ENCODE measurements at regions not wholly inside any gene's neighbourhood (a gene's known extent, or its start where the extent isn't known, plus 50 kb on each side); places are given as distances from the start of the nearest gene placed in this dataset.

DNA sequence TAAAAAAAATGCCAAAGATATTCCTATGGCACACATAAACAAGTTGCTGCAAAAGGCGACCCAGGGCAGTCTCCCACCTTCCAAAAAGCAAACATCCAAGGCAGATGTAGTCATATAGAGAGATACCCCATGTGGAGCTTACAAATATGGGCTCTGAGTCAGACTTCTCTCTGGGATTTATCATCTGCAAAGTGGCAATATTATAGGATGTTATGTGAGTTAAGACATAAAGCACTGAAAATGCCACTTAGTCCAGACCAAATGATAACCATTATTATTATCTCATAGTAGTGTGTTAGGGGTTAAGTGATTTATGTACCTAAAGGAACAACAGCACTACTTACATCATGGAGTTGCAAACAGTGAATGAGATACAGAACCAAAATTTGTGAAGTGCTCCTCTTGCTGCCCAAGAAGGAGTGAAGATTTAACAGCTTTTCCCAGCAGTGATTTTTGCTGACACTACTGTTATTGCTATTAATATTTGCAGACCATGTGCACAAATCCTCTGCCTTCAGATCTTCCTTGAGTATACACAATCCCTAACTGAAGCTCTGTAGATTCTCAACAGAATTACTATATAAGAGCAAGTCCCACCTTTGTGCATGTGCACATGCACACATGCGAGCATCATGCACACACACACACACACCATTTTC lies 560.0 kb upstream of the SALL1 start:
- no peak for DNase-seq

DNA sequence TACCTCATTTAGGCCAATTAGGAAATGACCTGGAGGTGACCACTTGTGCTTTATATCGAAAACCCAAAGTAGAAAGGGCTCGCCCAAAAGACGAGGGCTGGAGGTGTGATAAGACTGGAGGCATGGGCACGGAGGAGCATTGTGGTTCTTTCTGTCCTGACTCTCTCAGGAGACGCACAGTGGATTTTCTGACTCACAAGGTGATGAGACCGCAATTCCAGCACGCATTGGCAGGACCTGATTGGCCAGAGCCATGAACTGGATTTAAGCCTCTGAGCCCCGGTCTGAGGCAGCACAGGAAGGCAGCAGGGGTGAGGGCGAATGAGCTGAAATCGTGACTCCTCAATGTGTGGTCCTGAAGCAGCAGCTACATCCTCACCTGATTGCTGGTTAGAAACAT lies 559.1 kb upstream of the SALL1 start:
- DNase-seq, result no peak

DNA sequence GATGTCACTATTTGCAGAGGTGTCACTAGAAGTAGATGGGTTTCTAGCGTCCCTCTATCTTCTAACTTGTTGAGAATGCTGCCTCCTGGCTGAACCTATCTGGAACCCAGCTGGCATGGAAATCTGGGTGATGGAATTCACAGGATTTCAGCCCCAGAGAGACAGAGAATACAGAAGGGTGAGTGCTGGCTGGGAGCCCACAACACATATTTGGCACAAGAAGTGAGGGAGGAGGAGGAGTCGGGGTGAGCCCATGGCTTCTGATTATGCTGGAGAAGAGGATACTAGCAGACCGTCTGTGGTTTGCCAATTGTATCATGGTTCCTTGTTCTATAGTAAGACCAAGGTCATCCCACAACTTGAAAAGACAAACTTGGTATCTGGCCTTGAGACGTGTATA lies 557.8 kb upstream of the SALL1 start:
- no peak for DNase-seq

- DNase-seq, result no peak
Observed at GRCh38 chr16:51707666-51708065, 556.6 kb upstream of the SALL1 start.

- no peak for DNase-seq
Observed at GRCh38 chr16:51705142-51705541, 554.1 kb upstream of the SALL1 start.

DNA sequence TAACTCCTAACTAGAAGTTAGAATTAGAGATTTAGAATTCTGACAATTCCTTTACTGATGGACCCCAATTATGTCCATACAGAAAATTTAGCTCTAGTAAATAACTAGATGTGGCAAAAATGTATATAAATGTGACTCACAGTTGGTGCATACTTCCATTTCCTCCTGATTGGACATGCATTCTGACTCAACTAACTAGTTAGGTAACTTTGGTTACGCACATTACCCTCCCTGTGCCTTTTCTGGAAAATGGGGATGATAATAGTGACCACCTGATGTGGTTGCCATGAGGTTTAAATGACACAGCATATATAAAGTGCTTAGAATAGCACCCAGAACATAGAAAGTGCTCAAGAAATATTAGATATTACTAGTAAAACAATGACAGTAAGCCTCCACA lies 550.0 kb upstream of the SALL1 start:
- no peak for DNase-seq

DNA sequence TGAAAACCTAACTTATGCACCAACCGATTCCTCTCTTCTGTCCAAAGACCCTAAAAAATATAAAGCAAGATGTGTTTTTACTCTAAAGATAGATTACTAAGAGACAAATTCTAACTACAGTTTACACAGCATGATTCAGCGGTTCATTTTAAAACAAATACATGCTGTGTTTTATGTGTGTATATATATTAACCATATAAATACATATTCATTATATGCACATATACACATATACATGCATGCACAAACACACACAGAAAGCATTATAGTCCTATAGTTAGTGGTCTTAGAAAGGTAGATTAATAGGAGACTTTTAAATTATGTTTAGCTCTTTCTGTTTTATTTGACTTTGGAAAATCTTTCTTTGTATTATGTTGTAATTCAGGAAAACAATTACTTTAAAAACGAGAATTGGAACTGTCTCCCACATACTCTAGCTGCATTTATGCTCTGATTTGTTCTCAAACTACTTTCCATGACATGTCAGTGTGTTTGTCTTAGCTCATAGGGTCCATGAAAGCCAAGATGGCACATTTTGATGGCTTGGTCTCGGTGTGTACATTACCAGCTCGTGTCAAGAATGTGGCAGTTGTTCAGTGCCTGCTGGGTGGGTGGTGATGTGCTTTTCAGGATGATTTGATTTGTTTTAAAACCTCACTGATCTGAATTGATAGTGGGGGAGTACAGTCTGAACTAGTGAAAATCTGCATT lies 548.8 kb upstream of the SALL1 start:
- no peak for DNase-seq

DNA sequence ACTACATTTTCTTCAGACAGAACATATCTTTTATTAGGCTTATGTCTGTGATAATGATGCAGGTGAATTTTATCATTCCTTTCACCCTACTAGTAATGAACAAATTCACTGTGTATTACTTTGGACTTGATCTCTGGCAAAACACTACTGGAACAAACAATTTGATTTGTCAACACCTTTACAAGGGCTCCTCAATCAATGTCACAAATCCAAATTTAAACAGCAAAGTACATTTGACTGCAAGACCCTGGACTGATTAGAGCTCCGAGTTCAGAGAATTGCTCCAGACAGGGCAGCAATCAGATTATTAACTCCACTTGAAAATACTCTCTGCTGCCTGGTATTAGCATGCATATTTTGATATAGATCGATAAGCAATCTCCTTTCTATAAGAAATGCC lies 547.6 kb upstream of the SALL1 start:
- DNase-seq, result no peak

DNA sequence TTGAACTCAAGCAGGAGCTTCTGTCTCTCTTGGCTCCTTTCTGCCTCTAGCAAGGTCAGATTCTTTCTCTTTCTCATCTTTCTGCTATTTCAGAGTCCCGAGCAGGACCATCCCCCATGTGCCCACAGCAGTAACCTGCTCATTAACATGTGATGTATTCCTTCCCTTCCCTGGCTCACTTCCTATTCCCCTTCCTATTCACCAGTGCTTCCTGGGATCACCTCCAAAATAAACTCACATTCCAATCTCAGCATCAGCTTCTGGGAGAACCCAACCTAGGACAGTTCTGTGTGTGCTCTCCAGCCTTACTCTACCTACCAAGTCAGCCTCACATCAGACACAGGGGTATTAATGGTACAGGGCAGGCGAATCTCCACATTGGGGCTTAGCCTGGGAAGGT lies 546.4 kb upstream of the SALL1 start:
- DNase-seq, result no peak

DNA sequence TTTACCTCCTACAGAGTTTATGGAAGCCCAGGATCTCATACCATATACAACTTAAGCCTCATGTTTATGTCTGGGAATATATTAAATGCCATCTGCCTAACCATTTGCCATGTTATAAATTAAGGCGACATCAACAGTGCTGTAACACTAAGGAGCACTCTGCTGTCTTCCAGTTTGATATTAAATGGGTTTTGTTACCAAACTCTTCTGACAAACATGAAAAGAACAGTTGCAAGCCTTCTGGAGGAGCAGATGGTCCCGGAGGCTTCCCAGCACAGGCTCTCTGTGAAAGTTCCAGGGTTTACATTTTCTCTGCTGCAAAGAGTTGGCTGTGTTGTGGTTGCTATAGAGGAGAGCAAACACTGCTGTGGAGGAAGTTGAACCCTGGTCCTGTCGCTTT lies 545.3 kb upstream of the SALL1 start:
- DNase-seq, result no peak

- no peak for DNase-seq
Observed at GRCh38 chr16:51691109-51691508, 540.0 kb upstream of the SALL1 start.

GRCh38 chr16:51685498-51685897 lies 534.4 kb upstream of the SALL1 start:
- DNase-seq, result no peak

DNA sequence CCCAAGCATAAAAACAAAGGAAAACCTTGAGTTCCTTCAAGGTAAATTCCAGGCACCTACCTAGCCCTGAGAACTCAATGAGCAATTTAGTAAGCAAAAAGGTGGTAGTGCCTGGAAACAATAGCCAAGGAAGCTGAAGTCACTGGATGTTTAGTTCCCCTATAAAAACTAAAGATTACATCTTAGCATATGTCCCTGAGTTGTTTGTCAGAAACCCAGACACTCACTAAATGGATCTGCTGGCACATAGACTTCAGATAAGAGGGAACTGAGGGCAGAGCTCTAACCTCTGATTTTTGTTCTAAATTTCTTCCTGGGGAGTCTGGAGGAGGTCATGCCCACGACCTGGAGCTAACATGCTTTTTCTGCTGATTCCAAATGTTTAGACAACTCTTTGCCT lies 532.8 kb upstream of the SALL1 start:
- no peak for DNase-seq

GRCh38 chr16:51682905-51683304 lies 531.8 kb upstream of the SALL1 start:
- DNase-seq, result no peak

GRCh38 chr16:51674615-51675014 lies 523.5 kb upstream of the SALL1 start:
- DNase-seq, result no peak

GRCh38 chr16:51670527-51670926 lies 519.5 kb upstream of the SALL1 start:
- DNase-seq, result no peak

DNA sequence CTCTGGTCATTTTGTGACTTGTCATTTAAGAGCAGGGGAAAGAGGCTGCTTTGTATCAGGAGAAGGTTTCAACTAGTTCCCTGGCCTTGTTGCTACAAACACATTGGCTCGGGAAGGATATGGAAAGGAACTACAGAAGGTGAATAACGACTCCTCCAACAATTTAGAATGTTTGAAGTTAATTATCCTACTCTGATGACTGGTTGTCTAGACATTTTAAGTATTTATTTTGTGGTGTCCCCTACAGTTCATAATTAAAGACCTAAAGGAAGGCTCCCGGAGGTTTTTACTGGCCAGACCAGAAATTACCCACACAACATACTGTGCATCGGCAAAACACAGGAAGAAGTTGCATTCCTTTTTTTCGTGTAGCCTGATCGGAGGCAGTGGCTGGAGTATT lies 515.8 kb upstream of the SALL1 start:
- no peak for DNase-seq

GRCh38 chr16:51666074-51666473 lies 515.0 kb upstream of the SALL1 start:
- no peak for DNase-seq

- no peak for DNase-seq
Observed at GRCh38 chr16:51665436-51665998, 514.4 kb upstream of the SALL1 start.

DNA sequence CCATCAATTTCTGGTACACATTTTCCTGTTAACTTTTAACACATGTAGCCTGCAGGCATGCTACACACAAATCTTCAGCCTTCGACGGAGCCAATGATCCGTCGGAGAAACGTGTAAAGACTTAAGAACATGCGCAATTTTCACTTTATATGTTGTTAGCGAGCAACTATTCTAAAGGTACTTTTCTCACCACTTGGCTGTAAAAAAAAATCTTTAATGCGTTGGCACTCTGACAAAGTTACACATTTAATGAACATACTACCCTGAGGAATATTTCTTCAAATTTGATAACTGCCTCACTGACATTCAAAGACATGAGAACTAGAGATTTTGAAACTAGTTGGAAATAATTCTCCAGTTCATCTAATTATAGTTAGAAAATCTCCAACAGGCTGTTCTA lies 507.5 kb upstream of the SALL1 start:
- no peak for DNase-seq

DNA sequence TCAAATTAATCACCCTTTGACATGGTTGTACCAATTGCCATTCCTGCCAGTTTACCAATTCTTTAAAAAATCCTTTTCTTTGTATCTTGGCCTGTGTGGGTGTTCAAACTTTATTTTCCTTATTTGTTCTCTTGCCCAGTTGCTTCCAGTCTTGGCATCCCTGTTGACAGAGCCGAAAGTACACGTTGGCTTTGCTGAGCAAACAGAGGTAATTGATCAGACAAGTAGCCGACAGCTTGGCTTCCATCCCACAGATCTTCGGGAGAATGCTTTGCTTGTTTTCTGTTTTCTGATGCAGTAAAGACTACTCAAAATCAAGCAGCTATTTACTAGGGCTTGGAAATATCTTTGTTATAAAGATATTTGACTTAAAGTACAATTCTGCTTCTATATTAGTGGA lies 506.8 kb upstream of the SALL1 start:
- no peak for DNase-seq

DNA sequence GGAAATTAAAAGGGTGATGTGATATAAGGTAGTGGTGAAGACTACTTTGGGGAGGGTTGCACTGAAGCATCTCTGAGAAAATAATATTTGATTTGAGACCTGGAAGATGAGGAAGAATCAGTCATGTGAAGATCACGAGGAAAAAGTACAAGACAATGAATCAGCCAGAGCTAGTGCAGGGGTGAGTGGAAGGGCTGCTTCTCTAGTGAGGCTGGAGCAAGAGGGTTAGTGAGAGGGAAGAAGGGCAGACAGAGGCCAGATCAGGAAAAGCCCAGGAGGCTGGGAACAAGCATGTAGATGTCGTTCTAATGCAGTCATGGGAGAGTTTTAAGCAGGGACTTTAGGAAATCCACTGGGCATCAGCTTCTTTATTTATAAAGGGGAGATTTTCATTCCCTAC lies 504.2 kb upstream of the SALL1 start:
- no peak for DNase-seq

DNA sequence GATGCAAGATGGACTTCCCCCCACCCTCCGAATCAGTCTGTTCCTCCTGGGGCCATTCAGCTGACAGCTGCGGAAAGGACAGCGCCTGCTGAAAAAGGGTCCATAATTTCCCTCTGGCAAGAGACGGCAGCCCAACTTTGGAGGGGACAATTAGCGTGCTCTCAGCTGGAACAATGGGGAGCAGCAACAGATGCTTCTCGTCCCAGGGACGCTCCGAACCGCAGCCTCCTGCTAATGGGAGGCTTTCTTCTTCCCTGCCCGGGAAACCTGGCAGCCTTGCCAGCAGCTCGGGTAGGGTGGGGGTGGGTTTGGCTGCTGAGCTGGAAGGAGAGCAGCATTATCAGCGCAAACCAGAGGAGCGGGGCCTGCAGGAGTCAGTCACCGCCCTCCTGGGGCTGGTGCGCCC lies 500.0 kb upstream of the SALL1 start:
- DNase-seq, result no peak

GRCh38 chr16:51649631-51650030 lies 498.6 kb upstream of the SALL1 start:
- DNase-seq, result no peak

- no peak for DNase-seq
Observed at GRCh38 chr16:51648526-51648925, 497.5 kb upstream of the SALL1 start.

All from AML-193 (cell line).